GM19324 (cell line): ENCODE measurements at regions not wholly inside any gene's neighbourhood (a gene's known extent, or its start where the extent isn't known, plus 50 kb on each side); places are given as distances from the start of the nearest gene placed in this dataset.

Source experiments
- ATAC-seq: cut with Tn5 transposase; IDR thresholded peaks from one replicate; pipeline ENCODE4 v1.9.1; 2021; ENCODE audit warnings: mild to moderate bottlenecking, moderate library complexity; ENCODE audit not compliant: unreplicated experiment, low FRiP score

GRCh38 chr6:151699719-151700118 lies 107.8 kb upstream of the ESR1 start:
- no peak for ATAC-seq

GRCh38 chr6:151701911-151702562 lies 105.4 kb upstream of the ESR1 start:
- peak; percentile 79 for ATAC-seq

- no peak for ATAC-seq
Measured at GRCh38 chr6:151702851-151703658, 104.4 kb upstream of the ESR1 start.

- no peak for ATAC-seq
Measured at GRCh38 chr6:151704383-151704782, 103.1 kb upstream of the ESR1 start.

GRCh38 chr6:151705993-151706733 lies 101.3 kb upstream of the ESR1 start:
- no peak for ATAC-seq

GRCh38 chr6:151709329-151709728 lies 98.2 kb upstream of the ESR1 start:
- no peak for ATAC-seq

- ATAC-seq = no peak
Measured at GRCh38 chr6:151716526-151716932, 91.0 kb upstream of the ESR1 start.

- ATAC-seq = peak; percentile 51
Measured at GRCh38 chr6:151719070-151719469, 88.4 kb upstream of the ESR1 start.

GRCh38 chr6:151721146-151721545 lies 86.3 kb upstream of the ESR1 start:
- ATAC-seq = no peak

- no peak for ATAC-seq
Measured at GRCh38 chr6:151721671-151722070, 85.8 kb upstream of the ESR1 start.

GRCh38 chr6:151722342-151722741 lies 85.1 kb upstream of the ESR1 start:
- ATAC-seq = no peak

- ATAC-seq = no peak
Measured at GRCh38 chr6:151723152-151723551, 84.3 kb upstream of the ESR1 start.

- ATAC-seq = no peak
Measured at GRCh38 chr6:151729829-151730495, 77.5 kb upstream of the ESR1 start.

GRCh38 chr6:151730496-151730870 lies 77.0 kb upstream of the ESR1 start:
- no peak for ATAC-seq

GRCh38 chr6:151731313-151731712 lies 76.2 kb upstream of the ESR1 start:
- no peak for ATAC-seq

- ATAC-seq = no peak
Measured at GRCh38 chr6:151733680-151734320, 73.7 kb upstream of the ESR1 start.

GRCh38 chr6:151738267-151738666 lies 69.2 kb upstream of the ESR1 start:
- ATAC-seq = no peak

GRCh38 chr6:151738960-151739359 lies 68.5 kb upstream of the ESR1 start:
- no peak for ATAC-seq

GRCh38 chr6:151740820-151741219 lies 66.7 kb upstream of the ESR1 start:
- ATAC-seq = no peak

- no peak for ATAC-seq
Measured at GRCh38 chr6:151747896-151748295, 59.6 kb upstream of the ESR1 start.
